Posterior vena cava (tissue), 2 donors: ENCODE measurements at regions not wholly inside any gene's neighbourhood (a gene's known extent, or its start where the extent isn't known, plus 50 kb on each side); places are given as distances from the start of the nearest gene placed in this dataset.

Source experiments
- DNase-seq: peaks from one replicate; pipeline ENCODE4 v3.0.0-alpha.2; 2020; ENCODE audit warnings: low spot score
- intact Hi-C, 2 donors: fragments of 100-400 bp; cut with DNase I; formaldehyde crosslinking; loops; one replicate each; pipeline versions ENCODE4 v1.14.1 to v1.14.2; 2022 to 2023
- donor health status: DM: yes; HTN: yes; CAD: no.
- donor health status: DM: yes; HTN: yes; CAD: no.

DNA sequence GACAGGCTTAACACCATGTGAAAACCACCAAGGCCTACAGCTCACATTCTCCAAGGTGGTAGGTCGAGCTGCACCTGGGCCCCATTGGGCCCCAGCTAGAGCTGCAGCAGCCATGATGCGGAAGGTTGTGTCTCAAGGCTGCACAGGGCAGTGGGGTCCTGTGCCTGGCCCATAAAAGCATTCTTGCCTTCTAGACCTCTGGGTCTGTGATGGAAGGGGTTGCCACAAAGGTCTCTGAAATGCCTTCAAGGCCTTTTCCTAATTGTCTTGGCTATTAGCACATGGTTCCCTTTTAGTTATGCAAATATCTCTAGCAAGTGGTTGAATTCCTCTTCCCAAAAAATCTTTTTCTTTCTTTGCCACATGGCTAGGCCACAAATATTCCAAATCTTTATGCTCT is 52.5 kb upstream of the C11orf58 start:
- DNase-seq = no peak
- intact Hi-C loops = no loop called here

- DNase-seq = no peak
- intact Hi-C loops = no loop called here
Measured at GRCh38 chr11:16678466-16679116, 59.9 kb upstream of the C11orf58 start.

DNA sequence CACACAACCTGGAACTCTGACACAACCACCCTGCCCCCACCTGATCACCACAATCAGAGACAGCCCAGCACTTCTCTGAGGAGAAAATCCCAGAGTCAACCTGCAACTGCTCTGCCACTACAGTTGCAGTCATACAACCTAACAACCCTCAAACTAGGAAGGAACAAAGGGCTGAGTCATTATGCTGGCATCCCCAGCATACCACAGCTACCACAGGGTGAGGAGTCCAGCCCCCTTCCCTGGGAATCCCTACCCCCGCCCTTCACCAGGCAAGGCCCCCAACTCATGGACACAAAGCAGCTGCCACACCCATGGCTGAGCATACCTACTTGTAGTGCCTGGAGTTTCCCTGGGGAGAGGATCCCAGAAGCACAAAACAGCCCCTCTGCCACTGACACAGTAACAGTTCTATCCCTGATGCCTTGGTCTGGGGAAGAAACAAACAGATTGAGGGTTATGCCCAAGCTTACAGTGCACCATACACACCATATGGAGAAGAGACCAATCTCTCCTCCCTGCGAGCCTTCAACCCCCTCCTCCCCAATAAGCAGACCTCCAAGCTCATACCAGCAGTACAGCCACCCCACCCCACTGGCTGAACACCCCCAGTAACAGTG is 68.5 kb upstream of the C11orf58 start:
- intact Hi-C loops = no loop called here
- DNase-seq = no peak

- DNase-seq = no peak
- intact Hi-C loops = no loop called here
Measured at GRCh38 chr11:16632295-16633200, 105.9 kb upstream of the C11orf58 start.

DNA sequence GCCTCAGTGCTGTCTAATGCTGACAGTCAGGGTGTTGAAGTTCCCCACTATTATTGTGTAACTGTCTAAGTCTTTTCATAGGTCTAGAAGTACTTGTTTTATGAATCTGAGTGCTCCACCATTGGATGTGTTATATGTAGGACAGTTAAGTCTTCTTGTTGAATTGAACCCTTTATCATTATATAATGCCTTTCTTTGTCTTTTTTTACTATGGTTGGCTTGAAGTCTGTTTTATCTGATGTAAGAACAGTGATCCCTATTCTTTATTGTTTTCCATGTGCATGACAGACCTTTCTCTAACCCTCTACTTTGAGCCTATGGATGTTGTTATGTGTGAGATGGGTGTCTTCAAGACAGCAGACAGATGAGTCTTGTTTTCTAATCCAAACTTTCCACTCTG is 107.8 kb upstream of the C11orf58 start:
- DNase-seq = no peak
- intact Hi-C loops = no loop called here

GRCh38 chr11:16618431-16618830 is 120.0 kb upstream of the C11orf58 start:
- DNase-seq = no peak
- intact Hi-C loops = loop anchor here (10.0 kb wide), 2 partner anchors 974 to 1294 kb away; no protein-coding TSS in a partner anchor

GRCh38 chr11:16615480-16615879 is 123.0 kb upstream of the C11orf58 start:
- no peak for DNase-seq
- intact Hi-C loops = loop anchor here (10.0 kb wide), 2 partner anchors 971 to 1291 kb away; no protein-coding TSS in a partner anchor

DNA sequence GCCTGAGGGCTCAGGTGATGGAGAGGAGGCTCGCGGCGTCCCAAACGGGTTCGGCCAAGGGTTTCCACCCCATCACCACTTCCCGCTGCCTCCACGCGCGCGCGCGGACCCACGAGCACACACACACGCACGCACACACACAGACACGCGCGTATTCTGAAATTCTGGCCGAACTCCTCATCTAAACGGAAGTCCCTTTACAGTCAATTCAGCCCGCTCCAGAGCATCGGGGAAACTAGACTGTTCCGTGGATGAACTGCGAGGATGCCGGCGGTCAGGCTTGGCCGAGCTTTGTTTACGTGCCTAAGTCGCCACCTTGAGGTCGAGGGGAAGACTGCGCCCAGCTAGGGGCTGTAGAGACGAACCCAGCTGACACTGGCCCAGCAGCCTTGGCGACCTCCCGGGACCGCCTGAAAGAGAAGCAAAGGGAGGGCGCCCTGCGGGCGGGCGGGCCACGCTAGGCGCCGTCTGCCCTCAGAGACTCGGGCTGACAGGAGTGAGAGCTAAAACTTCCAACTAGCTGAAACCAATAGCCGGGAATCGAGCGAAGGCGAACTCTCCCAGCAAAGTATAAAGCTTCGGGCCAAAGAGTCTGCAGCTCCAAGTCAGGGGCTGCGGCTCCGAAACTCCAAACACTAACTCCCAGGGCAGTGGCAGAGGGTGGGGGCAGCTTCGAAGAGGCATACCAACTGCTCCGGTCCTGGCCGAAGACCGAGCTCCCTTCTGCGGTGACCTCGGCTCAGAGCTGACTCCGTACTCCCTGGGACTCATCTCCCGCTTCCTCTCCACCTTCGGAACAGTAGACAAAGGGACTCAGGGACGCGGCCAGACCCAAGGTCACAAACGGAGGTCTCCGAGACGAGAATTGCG is 124.7 kb upstream of the C11orf58 start:
- intact Hi-C loops = loop anchor here (10.0 kb wide), 2 partner anchors 969 to 1289 kb away; no protein-coding TSS in a partner anchor
- DNase-seq = peak; percentile 96

- DNase-seq = peak; percentile 79
- intact Hi-C loops = loop anchor here (10.0 kb wide), 2 partner anchors 968 to 1288 kb away; no protein-coding TSS in a partner anchor
Measured at GRCh38 chr11:16613262-16613511, 125.3 kb upstream of the C11orf58 start.

GRCh38 chr11:16612566-16613261 is 125.7 kb upstream of the C11orf58 start:
- no peak for DNase-seq
- intact Hi-C loops = loop anchor here (10.0 kb wide), 2 partner anchors 968 to 1288 kb away; no protein-coding TSS in a partner anchor

- intact Hi-C loops = loop anchor here (10.0 kb wide), 2 partner anchors 967 to 1287 kb away; no protein-coding TSS in a partner anchor
- no peak for DNase-seq
Measured at GRCh38 chr11:16611926-16612565, 126.4 kb upstream of the C11orf58 start.

DNA sequence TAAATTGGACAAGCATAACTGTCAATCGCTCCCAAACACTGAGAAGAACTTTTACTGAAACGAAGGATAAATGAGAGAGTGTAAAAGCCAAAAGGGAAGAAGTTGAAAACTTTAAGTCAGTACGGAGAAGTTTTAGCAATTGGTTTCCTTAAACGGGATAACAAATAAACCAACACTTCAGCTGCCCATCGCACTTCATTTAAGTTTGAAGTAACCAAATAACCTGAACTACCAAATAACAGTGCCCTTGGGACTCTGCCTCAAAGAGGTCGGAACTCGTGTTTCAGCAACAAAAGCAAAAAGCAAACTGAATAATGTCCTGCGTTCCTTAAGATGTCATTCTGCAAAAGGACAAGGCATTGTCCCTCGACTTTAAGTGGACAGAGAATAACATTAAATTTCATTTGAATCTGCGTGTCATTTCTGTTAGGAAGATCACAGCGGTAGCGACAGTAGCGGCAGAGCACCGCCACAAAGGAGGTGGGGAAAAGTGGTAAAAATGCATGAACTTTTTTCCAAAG is 127.0 kb upstream of the C11orf58 start:
- intact Hi-C loops = loop anchor here (10.0 kb wide), 2 partner anchors 967 to 1287 kb away; no protein-coding TSS in a partner anchor
- no peak for DNase-seq

DNA sequence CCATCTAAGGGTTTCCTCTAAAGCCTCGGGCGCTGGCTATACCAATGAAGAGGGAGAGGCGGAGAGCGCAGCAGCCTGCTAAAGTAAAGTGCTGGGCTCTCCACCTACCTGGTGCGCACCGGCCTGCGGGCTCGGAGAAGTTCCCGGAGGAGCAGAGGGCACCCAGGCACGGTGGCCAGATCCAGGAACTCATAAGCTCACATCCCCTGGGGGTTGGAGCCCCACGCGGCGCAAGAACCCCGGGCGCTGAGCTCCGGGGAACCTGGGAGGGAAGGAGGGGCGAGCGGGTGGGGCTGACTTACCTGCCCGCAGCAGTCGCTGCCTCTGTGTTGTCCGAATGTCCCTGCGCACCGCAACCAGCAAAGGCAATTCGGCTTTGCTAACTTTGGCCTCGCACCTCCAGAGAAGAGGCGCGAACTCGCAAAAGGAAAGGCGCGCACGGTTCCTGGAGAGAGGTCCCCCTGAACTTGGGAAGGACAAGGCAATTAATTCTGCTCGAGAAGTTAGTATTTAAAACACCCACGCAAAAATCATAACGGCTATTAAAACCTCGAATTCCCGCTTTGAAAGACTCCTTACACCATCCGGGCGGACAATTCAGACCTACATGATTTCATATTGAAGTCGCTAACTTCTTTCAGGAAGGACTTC is 127.6 kb upstream of the C11orf58 start:
- no peak for DNase-seq
- intact Hi-C loops = loop anchor here (10.0 kb wide), 2 partner anchors 966 to 1286 kb away; no protein-coding TSS in a partner anchor

- intact Hi-C loops = loop anchor here (10.0 kb wide), 2 partner anchors 965 to 1285 kb away; no protein-coding TSS in a partner anchor
- no peak for DNase-seq
Measured at GRCh38 chr11:16610213-16610737, 128.2 kb upstream of the C11orf58 start.

- intact Hi-C loops = loop anchor here (10.0 kb wide), 3 partner anchors 665 to 1285 kb away; no protein-coding TSS in a partner anchor
- no peak for DNase-seq
Measured at GRCh38 chr11:16609769-16610168, 128.7 kb upstream of the C11orf58 start.

GRCh38 chr11:16607675-16608644 is 130.5 kb upstream of the C11orf58 start:
- intact Hi-C loops = loop anchor here in 1 of 2 donors (10.0 kb wide), 1 partner anchor 663 kb away; no protein-coding TSS in a partner anchor
- peak; percentile 90 for DNase-seq
